Mucosa of descending colon (tissue), 3 donors: ENCODE measurements at regions not wholly inside any gene's neighbourhood (a gene's known extent, or its start where the extent isn't known, plus 50 kb on each side); places are given as distances from the start of the nearest gene placed in this dataset.
A peak's percentile ranks its signal among the peaks of the same experiment; 100 is the strongest.

Source experiments
- ATAC-seq: fragments of 200-7000 bp; cut with Tn5 transposase; one replicate; pipeline ENCODE4 v1.9.1; 2020; ENCODE audit warnings: mild to moderate bottlenecking, moderate library complexity
- DNase-seq, 3 donors: peaks; one replicate each; pipeline ENCODE4 v3.0.0-alpha.2; 2020
- H3K36me3 ChIP-seq: fragments of 200-600 bp; one replicate; pipeline ENCODE4 v1.8.0; 2021; ENCODE audit warnings: low read depth, mild to moderate bottlenecking
- H3K4me1 ChIP-seq: fragments of 200-600 bp; one replicate; pipeline ENCODE4 v1.8.0; 2021; ENCODE audit warnings: low read depth, mild to moderate bottlenecking
- H3K4me3 ChIP-seq: fragments of 200-600 bp; one replicate; pipeline ENCODE4 v1.8.0; 2021; ENCODE audit warnings: mild to moderate bottlenecking
- H3K9me3 ChIP-seq: fragments of 200-600 bp; one replicate; pipeline ENCODE4 v1.8.0; 2021; ENCODE audit warnings: mild to moderate bottlenecking
- intact Hi-C, 2 donors: fragments of 100-400 bp; cut with DNase I in 1 of 2; cut with micrococcal nuclease in 1 of 2; formaldehyde crosslinking; loops; one replicate each; pipeline versions ENCODE4 v1.11.0 to v1.11.1; 2022; cut with DNase I, micrococcal nuclease
- TF ChIP-seq, protein P1 (sequence below): fragments of 200-600 bp; IDR thresholded peaks from one replicate; pipeline ENCODE4 v1.8.0; 2022; ENCODE audit warnings: antibody characterized with exemption, mild to moderate bottlenecking
- donor health status: DM: no; HTN: no; CAD: no; lungs with moderate emphysema.
- donor health status: DM: no; HTN: no; CAD: no.
- donor health status: DM: no; HTN: yes; CAD: no.

DNA sequence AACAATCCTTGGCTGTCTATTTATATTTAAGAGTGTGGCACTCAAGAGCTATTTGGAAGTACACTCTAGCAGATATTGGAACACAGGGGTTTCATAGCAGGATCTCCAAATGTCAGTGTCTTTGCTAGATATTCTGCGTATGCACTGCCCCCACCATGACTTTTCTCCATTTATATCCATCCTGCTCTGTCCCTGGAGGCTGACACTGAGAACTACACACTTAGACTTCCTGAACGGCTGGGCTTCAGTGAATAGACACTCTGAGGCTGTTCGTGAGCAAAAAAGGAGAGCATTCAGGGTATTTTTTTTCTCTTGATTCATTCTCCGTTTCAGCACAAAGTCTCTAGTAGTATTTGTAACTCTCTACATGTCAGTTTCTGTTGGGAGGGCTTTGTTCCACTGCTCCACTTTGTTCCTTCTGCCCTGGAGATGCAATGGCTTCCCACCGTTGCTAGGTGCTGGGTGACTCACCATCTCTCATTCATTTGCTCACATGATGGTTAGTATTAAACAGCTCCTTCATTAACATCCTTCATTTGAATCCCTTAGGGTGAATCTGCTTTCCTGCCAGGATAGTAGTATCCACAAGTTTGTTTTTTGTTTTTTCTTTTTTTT lies 155.9 kb upstream of the SLC13A1 start:
- TF ChIP-seq, protein P1, sequence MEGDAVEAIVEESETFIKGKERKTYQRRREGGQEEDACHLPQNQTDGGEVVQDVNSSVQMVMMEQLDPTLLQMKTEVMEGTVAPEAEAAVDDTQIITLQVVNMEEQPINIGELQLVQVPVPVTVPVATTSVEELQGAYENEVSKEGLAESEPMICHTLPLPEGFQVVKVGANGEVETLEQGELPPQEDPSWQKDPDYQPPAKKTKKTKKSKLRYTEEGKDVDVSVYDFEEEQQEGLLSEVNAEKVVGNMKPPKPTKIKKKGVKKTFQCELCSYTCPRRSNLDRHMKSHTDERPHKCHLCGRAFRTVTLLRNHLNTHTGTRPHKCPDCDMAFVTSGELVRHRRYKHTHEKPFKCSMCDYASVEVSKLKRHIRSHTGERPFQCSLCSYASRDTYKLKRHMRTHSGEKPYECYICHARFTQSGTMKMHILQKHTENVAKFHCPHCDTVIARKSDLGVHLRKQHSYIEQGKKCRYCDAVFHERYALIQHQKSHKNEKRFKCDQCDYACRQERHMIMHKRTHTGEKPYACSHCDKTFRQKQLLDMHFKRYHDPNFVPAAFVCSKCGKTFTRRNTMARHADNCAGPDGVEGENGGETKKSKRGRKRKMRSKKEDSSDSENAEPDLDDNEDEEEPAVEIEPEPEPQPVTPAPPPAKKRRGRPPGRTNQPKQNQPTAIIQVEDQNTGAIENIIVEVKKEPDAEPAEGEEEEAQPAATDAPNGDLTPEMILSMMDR: no peak
- intact Hi-C loops: no loop called here
- Histone ChIP-seq H3K9me3 (no peaks in the 10 kb centered on the region), H3K4me1 (no peaks in the 10 kb centered on the region), H3K36me3 (no peaks in the 10 kb centered on the region), H3K4me3 (no peak overlapping the region)
- DNase-seq: no peak
- ATAC-seq: no peak

DNA sequence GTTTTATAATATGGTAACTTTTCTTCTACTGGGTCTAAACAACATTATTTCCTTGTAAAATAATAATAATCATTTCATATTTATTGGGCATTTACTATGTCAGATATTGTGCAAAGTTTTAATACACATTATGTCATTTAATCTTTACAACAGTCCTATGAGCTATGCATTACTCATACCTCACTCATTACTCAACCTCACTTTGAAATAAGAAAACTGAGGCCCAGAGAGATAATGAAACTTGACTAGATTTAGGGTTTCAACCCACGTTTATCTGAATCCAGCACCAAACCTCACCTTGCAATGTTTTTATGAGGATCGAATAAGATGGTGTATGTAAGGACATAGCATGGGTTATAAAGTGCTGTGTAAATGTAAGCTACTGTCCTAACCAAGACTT lies 153.2 kb upstream of the SLC13A1 start:
- intact Hi-C loops: no loop called here
- ATAC-seq: peak; percentile 19
- Histone ChIP-seq H3K4me3 (no peak overlapping the region), H3K9me3 (no peaks in the 10 kb centered on the region), H3K4me1 (no peaks in the 10 kb centered on the region), H3K36me3 (no peaks in the 10 kb centered on the region)
- TF ChIP-seq, protein P1: no peak
- no peak for DNase-seq

DNA sequence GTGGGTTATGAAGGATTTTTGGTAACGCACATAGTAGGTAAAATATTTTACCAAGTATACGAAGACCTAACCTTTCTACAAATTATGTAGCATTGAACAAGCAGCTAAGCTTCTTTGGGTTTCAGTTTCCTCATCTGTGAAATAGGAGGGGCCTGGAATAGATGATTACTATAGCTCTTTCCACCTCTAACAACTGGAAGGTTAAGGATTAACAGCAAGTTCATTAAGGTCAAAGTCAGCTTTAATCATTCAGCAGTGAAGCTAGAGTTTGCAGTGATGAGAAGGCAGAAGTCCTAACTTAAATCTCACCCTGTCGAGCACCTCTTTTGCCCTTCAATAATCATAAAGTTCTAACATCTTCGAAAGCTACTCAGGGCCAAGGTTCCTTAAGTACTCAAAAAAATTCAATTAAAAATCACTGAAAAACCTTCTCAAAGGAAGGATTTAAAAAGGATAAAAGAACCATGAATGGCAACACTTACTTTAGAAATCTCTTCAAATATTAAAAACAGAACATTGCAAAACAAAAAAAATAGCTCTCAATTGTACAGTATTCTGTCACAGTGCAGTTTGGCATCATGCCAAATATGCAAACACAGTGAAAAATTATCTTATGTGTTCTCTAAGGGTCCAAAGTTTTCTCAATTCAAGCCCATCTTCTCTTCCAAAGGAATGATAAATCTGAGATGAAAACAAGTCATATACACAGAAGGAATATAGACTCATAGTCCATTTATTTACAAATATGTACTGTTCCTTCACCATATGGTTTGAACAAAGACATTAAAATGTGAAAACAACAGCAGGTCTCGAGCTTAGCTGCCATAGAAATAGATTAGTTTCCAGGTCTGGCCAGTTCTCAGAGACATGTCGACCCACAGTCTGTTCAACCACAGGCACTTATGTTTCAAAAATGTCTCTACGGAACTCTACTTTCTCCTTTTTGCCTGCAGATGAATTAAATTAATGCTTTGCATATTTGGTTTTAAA lies 152.0 kb upstream of the SLC13A1 start:
- DNase-seq (no peak), ATAC-seq (no peak)
- H3K4me1 ChIP-seq: no peaks in the 10 kb centered on the region
- intact Hi-C loops: no loop called here
- H3K4me3 ChIP-seq: no peak overlapping the region
- no peaks in the 10 kb centered on the region for H3K36me3 ChIP-seq
- H3K9me3 ChIP-seq: no peaks in the 10 kb centered on the region
- TF ChIP-seq, protein P1: no peak

DNA sequence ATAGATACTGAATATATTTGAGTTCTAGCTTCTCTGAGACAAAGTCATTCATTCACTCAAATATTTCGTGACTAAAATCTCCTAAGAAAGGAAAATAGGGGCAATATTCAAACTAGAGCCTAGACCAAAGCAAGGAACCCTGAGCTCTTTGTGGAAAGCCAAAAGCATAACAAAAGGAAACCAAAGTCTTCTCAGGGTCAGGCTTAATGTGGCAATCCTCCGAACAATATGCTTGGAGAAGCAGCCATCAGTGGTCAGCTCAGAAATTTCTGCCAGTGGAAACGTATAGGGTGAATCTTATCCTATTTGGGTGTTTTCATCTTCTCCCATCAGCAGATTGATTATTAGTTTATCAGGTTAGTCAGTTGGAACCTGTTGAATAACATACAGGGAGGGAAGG lies 151.3 kb upstream of the SLC13A1 start:
- TF ChIP-seq, protein P1: no peak
- intact Hi-C loops: no loop called here

DNA sequence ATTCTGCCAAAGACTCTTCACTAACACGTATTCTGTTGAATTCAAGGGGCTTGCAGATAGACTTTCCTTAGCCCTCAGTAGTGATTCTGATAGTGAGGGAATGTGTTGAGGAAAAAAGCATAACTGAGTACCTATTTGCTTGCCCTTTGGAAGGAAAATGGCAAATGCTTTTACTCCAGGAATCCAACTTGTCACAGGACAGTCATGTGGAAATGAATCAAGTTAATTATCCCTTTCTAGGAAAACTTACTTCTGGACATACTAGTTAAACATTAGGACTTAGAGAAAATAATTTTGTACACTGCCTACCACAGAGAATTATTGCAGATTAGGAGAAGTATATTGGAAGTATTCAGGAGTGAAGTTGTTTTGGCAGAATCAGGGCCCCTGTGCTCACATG lies 148.9 kb upstream of the SLC13A1 start:
- TF ChIP-seq, protein P1: no peak
- Histone ChIP-seq H3K4me3 (no peak overlapping the region), H3K9me3 (no peaks in the 10 kb centered on the region), H3K4me1 (no peaks in the 10 kb centered on the region), H3K36me3 (no peaks in the 10 kb centered on the region)
- DNase-seq (no peak), ATAC-seq (no peak)
- intact Hi-C loops: no loop called here

More for the DNA sequence above, 151.3 kb upstream of the SLC13A1 start:
- DNase-seq (no peak), ATAC-seq (no peak)
- Histone ChIP-seq H3K4me1 (no peaks in the 10 kb centered on the region), H3K36me3 (no peaks in the 10 kb centered on the region), H3K4me3 (no peak overlapping the region), H3K9me3 (no peaks in the 10 kb centered on the region)
